Stimulated activated naive CD8-positive, alpha-beta T cell treated with anti-CD3 and anti-CD28 coated beads, Interleukin-15, Interleukin-2, amounts not matched to agents 100 U/mL and 50 U/mL, for 24 hours (primary cell): ENCODE measurements at regions not wholly inside any gene's neighbourhood (a gene's known extent, or its start where the extent isn't known, plus 50 kb on each side); places are given as distances from the start of the nearest gene placed in this dataset.

Source experiments
- ATAC-seq: fragments of 150-1000 bp; cut with Tn5 transposase; one replicate; pipeline ENCODE4 v1.10.0; 2021
- DNase-seq: peaks from one replicate; pipeline ENCODE4 v3.0.0; 2021

GRCh38 chr13:61874970-61875579, 459.4 kb upstream of the PCDH20 start:
- ATAC-seq (no peak), DNase-seq (no peak)

- DNase-seq = no peak
- ATAC-seq = no peak
Observed at GRCh38 chr13:61873717-61874116, 458.1 kb upstream of the PCDH20 start.

- DNase-seq (no peak), ATAC-seq (no peak)
Observed at GRCh38 chr13:61857198-61857597, 441.5 kb upstream of the PCDH20 start.

GRCh38 chr13:61852116-61852619, 436.5 kb upstream of the PCDH20 start:
- ATAC-seq (no peak), DNase-seq (no peak)

GRCh38 chr13:61850794-61851193, 435.1 kb upstream of the PCDH20 start:
- ATAC-seq (no peak), DNase-seq (no peak)

GRCh38 chr13:61838568-61838967, 422.9 kb upstream of the PCDH20 start:
- DNase-seq (no peak), ATAC-seq (no peak)

- no peak for DNase-seq
- ATAC-seq = no peak
Observed at GRCh38 chr13:61833228-61833627, 417.6 kb upstream of the PCDH20 start.

- ATAC-seq (no peak), DNase-seq (no peak)
Observed at GRCh38 chr13:61831026-61831425, 415.4 kb upstream of the PCDH20 start.

GRCh38 chr13:61830475-61830874, 414.8 kb upstream of the PCDH20 start:
- DNase-seq = no peak
- no peak for ATAC-seq

- no peak for DNase-seq
Observed at GRCh38 chr13:61824168-61824567, 408.5 kb upstream of the PCDH20 start.

GRCh38 chr13:61812286-61812685, 396.6 kb upstream of the PCDH20 start:
- ATAC-seq (no peak), DNase-seq (no peak)

More at GRCh38 chr13:61824168-61824567, 408.5 kb upstream of the PCDH20 start:
- no peak for ATAC-seq

GRCh38 chr13:61810065-61810464, 394.4 kb upstream of the PCDH20 start:
- ATAC-seq (no peak), DNase-seq (no peak)

- DNase-seq (no peak), ATAC-seq (no peak)
Observed at GRCh38 chr13:61797397-61797796, 381.7 kb upstream of the PCDH20 start.

GRCh38 chr13:61795580-61795979, 379.9 kb upstream of the PCDH20 start:
- DNase-seq = no peak
- no peak for ATAC-seq

- no peak for DNase-seq
- no peak for ATAC-seq
Observed at GRCh38 chr13:61779456-61779855, 363.8 kb upstream of the PCDH20 start.

- ATAC-seq = no peak
- DNase-seq = no peak
Observed at GRCh38 chr13:61778531-61778930, 362.9 kb upstream of the PCDH20 start.

GRCh38 chr13:61777899-61778298, 362.2 kb upstream of the PCDH20 start:
- ATAC-seq (no peak), DNase-seq (no peak)

GRCh38 chr13:61777271-61777670, 361.6 kb upstream of the PCDH20 start:
- no peak for ATAC-seq

GRCh38 chr13:61774903-61775302, 359.3 kb upstream of the PCDH20 start:
- ATAC-seq = no peak
- DNase-seq = no peak

More at GRCh38 chr13:61777271-61777670, 361.6 kb upstream of the PCDH20 start:
- no peak for DNase-seq

GRCh38 chr13:61770681-61771080, 355.0 kb upstream of the PCDH20 start:
- DNase-seq = no peak
- ATAC-seq = no peak

GRCh38 chr13:61768175-61768574, 352.5 kb upstream of the PCDH20 start:
- DNase-seq (no peak), ATAC-seq (no peak)

GRCh38 chr13:61766667-61767058, 351.0 kb upstream of the PCDH20 start:
- DNase-seq (no peak), ATAC-seq (no peak)

- no peak for ATAC-seq
- DNase-seq = no peak
Observed at GRCh38 chr13:61765940-61766666, 350.5 kb upstream of the PCDH20 start.
